ENCODE measurements at regions not wholly inside any gene's neighbourhood (a gene's known extent, or its start where the extent isn't known, plus 50 kb on each side); places are given as distances from the start of the nearest gene placed in this dataset.

DNA sequence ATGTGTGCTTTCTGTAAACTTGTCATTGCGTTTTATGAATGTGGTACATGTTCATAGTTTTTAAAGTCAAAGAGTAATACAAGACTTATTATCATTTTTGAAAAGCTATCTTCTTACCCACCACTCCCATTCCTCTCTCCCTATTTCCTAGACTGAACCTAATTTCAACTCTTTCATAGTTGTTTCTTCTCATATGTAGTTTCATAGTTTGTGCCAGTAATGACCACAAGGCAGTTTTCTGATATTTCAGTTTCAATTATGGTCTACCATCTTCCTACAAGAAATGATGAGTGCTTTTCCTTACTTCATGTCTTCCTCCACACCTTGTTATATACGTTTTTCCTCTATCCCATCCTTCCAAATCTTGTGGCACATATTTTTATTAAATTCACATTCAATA is 445.0 kb upstream of the GOLIM4 start:
- H3K9me3 ChIP-seq (ENCODE audit: control insufficient read depth, low read length, poor library complexity, severe bottlenecking): no peaks in the 10 kb centered on the region
- ATAC-seq (no peak), DNase-seq (no peak)
- H3K4me1 Mint-ChIP-seq: no peaks in the 10 kb centered on the region
- H3K36me3 Mint-ChIP-seq (ENCODE audit: low read depth): no peaks in the 10 kb centered on the region
- H3K27ac Mint-ChIP-seq: no peak overlapping the region
- no peaks in the 10 kb centered on the region for H3K27me3 Mint-ChIP-seq
- no peak overlapping the region for H3K4me3 Mint-ChIP-seq

DNA sequence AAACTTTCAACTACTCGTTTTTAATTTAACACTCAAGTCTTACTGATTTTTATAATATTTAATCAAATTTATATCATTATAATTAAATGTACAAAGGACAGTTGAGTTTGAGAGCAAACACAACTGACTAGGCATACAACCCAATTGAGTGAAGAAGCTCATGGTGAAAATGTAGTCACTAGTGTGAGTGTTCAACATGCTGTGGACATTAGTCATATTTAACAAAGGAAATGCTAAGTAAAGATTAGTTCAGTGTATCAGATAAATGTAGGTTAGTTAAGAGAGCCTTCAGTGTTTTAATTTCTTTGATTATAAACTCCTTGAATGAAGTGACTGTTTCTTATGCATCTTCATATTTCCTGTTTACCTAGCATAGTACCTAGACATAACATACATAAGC is 444.2 kb upstream of the GOLIM4 start:
- DNase-seq (no peak), ATAC-seq (no peak)
- Mint-ChIP-seq H3K4me1 (no peaks in the 10 kb centered on the region), H3K36me3 (ENCODE audit: low read depth) (no peaks in the 10 kb centered on the region), H3K4me3 (no peak overlapping the region), H3K27me3 (no peaks in the 10 kb centered on the region), H3K27ac (no peak overlapping the region)
- H3K9me3 ChIP-seq (ENCODE audit: control insufficient read depth, low read length, poor library complexity, severe bottlenecking): no peaks in the 10 kb centered on the region

DNA sequence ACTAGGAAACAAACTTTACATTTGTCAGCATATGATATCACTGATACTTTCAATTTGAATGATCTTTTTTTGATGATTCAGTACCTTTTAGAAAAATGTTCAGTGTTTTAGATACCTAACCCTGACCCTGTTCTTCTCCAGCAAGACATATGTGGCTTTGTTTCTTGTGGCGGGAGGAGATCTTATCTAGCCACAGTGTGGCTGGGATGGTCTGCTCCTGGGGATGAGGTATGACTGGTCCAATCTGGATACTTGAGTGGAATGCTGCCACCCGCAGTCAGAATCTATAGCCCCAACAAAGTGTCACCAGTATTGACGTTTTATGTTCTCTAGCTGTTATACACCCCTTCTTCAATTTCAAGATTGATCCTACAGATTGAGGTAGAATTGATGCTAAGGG is 439.0 kb upstream of the GOLIM4 start:
- no peaks in the 10 kb centered on the region for H3K9me3 ChIP-seq (ENCODE audit: control insufficient read depth, low read length, poor library complexity, severe bottlenecking)
- no peak for DNase-seq
- Mint-ChIP-seq H3K4me1 (no peaks in the 10 kb centered on the region), H3K27me3 (no peaks in the 10 kb centered on the region), H3K36me3 (ENCODE audit: low read depth) (no peaks in the 10 kb centered on the region), H3K27ac (no peak overlapping the region), H3K4me3 (no peak overlapping the region)
- ATAC-seq: no peak

DNA sequence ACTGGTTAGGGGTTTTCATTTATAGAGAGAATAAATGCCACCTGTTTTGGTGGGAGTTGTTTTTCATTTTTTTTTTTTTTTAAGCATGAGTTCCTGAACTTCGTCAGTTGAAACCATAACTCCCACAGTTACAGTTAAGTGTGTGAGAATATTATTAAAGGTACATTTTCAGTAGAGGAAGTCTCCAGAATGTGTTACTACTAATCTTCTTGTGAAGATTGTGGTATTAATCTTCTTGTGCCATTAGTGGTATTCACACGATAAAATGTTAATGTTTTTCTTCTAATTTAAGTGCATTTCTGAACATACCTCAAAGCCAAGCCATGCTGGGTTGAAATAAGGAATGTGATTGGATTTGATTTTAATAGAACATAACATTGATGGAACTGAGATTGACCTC is 437.9 kb upstream of the GOLIM4 start:
- H3K27ac Mint-ChIP-seq: no peak overlapping the region
- no peak for DNase-seq
- H3K9me3 ChIP-seq (ENCODE audit: control insufficient read depth, low read length, poor library complexity, severe bottlenecking): no peaks in the 10 kb centered on the region
- no peak overlapping the region for H3K4me3 Mint-ChIP-seq
- ATAC-seq: no peak
- no peaks in the 10 kb centered on the region for H3K27me3 Mint-ChIP-seq
- H3K36me3 Mint-ChIP-seq (ENCODE audit: low read depth): no peaks in the 10 kb centered on the region
- no peaks in the 10 kb centered on the region for H3K4me1 Mint-ChIP-seq

DNA sequence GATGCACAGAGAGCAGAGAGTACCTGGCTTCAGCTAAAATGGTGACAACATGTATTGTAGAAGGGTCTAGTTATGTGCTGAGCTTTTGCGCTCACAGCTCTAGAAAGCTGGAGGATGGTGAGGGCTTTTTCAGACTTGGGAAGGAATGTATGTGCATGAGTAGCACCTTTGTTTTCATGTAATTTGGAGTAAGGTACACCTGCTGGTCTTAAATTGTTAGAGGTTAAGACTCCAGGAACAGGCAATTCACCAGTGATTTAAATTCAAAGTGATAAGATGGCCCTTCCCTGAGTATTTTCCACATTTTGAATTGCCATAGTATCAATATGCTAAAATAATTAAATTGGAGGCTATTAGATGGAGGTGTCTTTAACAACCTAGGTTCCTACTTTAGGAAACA is 436.4 kb upstream of the GOLIM4 start:
- no peak overlapping the region for H3K27ac Mint-ChIP-seq
- H3K27me3 Mint-ChIP-seq: no peaks in the 10 kb centered on the region
- no peaks in the 10 kb centered on the region for H3K9me3 ChIP-seq (ENCODE audit: control insufficient read depth, low read length, poor library complexity, severe bottlenecking)
- H3K4me1 Mint-ChIP-seq: no peaks in the 10 kb centered on the region
- ATAC-seq (no peak), DNase-seq (no peak)
- no peaks in the 10 kb centered on the region for H3K36me3 Mint-ChIP-seq (ENCODE audit: low read depth)
- no peak overlapping the region for H3K4me3 Mint-ChIP-seq

DNA sequence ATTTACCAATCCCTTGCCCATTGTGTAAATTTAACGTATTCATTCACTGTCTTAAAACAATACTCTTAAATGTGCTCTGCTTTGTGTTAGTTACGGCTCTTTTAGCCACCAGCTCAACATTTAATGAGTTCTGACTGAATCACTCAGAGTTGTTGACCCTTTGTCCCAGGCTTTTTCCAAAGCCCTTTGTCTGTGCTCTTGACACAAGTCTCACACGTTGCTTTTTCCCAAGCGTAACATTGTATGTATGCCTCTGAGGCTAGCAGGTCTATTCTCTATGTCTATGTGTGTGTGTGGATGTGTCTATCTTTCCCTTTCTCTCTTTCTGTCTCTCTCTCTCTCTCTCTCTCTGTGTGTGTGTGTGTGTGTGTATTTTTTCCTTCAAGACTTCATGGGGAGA is 435.4 kb upstream of the GOLIM4 start:
- Mint-ChIP-seq H3K27me3 (no peaks in the 10 kb centered on the region), H3K4me1 (no peaks in the 10 kb centered on the region), H3K36me3 (ENCODE audit: low read depth) (no peaks in the 10 kb centered on the region), H3K4me3 (no peak overlapping the region), H3K27ac (no peak overlapping the region)
- no peak for ATAC-seq
- no peak for DNase-seq
- H3K9me3 ChIP-seq (ENCODE audit: control insufficient read depth, low read length, poor library complexity, severe bottlenecking): no peaks in the 10 kb centered on the region

DNA sequence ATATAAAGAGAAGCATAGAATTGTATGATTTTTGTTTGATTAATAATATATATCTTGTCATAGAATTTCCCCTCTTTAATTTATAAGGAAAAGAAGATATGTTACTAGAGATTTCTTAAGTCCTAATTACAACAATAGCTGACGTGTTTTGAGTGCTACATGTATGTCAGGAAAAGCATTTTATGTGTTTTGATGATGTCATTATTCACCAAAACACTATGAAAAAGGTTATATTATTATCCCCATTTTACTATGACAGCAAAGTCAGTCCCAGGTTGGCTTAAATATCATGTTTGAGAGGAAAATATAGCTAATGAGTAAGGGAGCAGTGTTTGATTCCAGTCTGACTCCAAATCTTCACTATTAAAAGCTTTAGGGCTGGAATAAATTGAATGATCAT is 428.4 kb upstream of the GOLIM4 start:
- ATAC-seq (no peak), DNase-seq (no peak)
- no peaks in the 10 kb centered on the region for H3K27me3 Mint-ChIP-seq
- H3K36me3 Mint-ChIP-seq (ENCODE audit: low read depth): no peaks in the 10 kb centered on the region
- H3K9me3 ChIP-seq (ENCODE audit: control insufficient read depth, low read length, poor library complexity, severe bottlenecking): no peaks in the 10 kb centered on the region
- no peak overlapping the region for H3K27ac Mint-ChIP-seq
- H3K4me1 Mint-ChIP-seq: no peaks in the 10 kb centered on the region
- no peak overlapping the region for H3K4me3 Mint-ChIP-seq

DNA sequence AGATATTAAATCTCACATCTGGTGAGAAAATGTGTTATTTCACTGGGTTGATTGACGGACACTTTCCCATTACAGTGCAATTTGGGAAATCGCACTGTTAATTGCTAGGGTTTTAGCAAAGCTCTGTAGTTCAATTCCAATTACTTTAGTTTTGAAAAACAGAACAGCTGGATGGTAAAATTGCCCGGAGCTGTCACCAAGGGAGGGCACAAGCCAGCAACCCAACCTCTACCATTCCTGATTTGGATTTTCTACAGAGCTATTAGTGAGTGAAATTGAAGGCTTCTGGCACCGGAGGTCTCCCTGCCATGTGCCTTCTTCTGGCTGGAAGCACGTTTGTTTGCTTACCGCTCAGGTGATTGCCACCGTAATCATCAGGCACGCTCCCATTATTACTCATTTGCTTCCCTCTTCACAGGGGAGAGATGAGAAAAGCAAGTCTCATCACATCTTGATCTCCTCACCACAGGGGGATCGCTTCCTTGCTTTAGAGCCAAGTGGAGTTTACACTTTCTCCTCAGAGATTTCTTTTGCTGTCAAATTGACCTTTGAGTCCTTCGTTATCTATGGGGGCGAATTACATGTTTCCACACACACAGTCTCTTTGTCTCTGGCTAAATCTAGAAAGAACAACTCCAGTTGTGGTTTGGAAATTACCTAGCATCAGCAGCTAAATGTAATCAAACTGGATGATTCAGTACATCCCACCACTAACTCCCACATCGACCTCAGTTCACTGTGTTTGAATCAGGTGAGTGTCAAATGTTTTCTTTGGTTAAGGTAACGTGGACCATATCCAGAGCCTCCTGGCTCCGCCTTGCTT is 421.7 kb upstream of the GOLIM4 start:
- H3K9me3 ChIP-seq (ENCODE audit: control insufficient read depth, low read length, poor library complexity, severe bottlenecking): no peaks in the 10 kb centered on the region
- ATAC-seq: no peak

DNA sequence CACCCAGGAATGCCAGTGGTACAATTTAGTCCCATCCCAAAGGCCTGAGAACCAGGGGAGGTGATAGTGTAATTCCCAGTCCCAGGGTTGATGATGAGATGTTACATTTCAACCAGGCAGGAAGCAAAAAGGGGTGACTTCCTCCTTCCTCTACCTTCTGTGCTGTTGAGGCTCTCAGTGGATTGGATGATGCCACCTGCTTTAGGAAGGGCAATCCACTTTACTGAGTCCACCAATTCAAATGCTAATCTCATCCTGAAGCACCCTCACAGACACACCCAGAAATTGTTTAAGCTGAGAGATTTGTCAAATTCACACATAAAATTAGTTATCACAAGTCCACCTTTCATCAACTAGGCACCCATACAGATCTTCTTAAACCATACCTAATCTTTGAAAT is 418.5 kb upstream of the GOLIM4 start:
- ATAC-seq: no peak
- H3K27me3 Mint-ChIP-seq: no peaks in the 10 kb centered on the region

More for the DNA sequence above, 421.7 kb upstream of the GOLIM4 start:
- no peaks in the 10 kb centered on the region for H3K27me3 Mint-ChIP-seq
- H3K4me1 Mint-ChIP-seq: no peaks in the 10 kb centered on the region
- no peak overlapping the region for H3K4me3 Mint-ChIP-seq
- no peak overlapping the region for H3K27ac Mint-ChIP-seq
- DNase-seq: no peak
- no peaks in the 10 kb centered on the region for H3K36me3 Mint-ChIP-seq (ENCODE audit: low read depth)

DNA sequence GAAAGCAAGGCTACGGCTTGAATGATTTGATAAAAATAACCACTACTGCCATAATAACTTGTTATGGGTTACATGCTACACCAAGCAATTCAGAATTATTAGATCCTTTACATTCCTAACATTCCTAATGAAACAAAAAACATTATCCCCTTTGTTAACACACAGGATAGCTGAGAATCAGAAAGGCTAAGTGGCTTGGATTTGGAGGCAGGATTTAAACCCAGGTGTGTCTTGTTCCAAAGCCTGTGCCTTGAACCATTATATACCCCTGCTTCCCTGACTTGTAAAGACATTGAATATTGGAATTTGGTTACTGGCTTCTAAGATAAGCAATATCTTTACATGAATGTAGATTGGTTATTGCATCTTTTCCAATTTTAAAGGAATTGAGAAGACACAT is 417.1 kb upstream of the GOLIM4 start:
- no peak for DNase-seq
- Mint-ChIP-seq H3K4me1 (no peaks in the 10 kb centered on the region), H3K4me3 (no peak overlapping the region), H3K36me3 (ENCODE audit: low read depth) (no peaks in the 10 kb centered on the region), H3K27me3 (no peaks in the 10 kb centered on the region), H3K27ac (no peak overlapping the region)
- no peaks in the 10 kb centered on the region for H3K9me3 ChIP-seq (ENCODE audit: control insufficient read depth, low read length, poor library complexity, severe bottlenecking)
- no peak for ATAC-seq

More for the DNA sequence above, 418.5 kb upstream of the GOLIM4 start:
- no peaks in the 10 kb centered on the region for H3K9me3 ChIP-seq (ENCODE audit: control insufficient read depth, low read length, poor library complexity, severe bottlenecking)
- no peak for DNase-seq
- Mint-ChIP-seq H3K36me3 (ENCODE audit: low read depth) (no peaks in the 10 kb centered on the region), H3K4me3 (no peak overlapping the region), H3K4me1 (no peaks in the 10 kb centered on the region), H3K27ac (no peak overlapping the region)

DNA sequence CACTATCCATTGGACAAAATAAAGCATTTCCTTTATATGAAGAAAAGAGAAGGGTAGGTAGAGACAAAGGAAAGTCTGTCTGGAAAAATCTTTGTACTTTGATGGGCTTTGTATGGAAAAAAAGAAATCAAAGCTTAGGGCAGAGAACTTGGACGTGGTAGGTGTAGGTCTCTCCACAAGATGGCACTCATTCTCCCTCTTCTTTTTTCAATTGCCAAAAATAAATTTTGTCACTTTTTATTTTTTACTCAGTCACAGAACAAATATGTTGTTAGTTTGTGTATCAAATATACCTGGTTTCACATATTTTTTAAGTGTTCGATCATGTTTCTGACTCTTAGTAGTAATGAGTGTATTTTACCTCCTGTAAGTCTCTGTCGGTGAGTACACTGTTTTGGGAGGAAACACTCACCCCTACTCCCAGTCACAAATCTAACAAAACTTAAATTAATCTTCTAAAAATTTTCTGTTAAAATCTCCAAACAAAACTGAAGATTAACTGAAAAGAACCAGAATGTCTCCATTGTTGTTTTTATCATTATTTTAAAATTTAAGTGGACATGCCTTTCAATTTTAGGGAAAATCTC is 415.8 kb upstream of the GOLIM4 start:
- DNase-seq: no peak
- Mint-ChIP-seq H3K4me1 (no peaks in the 10 kb centered on the region), H3K36me3 (ENCODE audit: low read depth) (no peaks in the 10 kb centered on the region), H3K27me3 (no peaks in the 10 kb centered on the region), H3K4me3 (no peak overlapping the region), H3K27ac (no peak overlapping the region)
- H3K9me3 ChIP-seq (ENCODE audit: control insufficient read depth, low read length, poor library complexity, severe bottlenecking): no peaks in the 10 kb centered on the region
- ATAC-seq: no peak

DNA sequence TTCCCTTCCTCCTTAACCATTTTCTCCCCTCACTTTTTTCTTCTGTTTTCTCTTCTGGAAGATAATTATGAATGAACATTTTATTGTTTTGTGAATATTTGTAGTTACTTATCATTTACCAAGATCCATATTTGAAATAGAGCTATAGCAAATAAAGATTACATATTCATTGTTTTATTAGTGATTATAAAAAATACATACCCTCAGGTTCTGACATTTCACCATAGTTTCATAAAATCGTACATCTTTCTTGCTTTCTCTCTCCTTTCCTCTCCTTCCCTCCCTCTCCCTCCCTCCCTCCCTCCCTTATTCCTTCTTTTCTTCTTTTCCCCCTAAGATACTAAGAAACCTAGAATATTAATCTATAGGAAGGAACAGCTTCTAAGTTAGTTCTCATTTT is 410.9 kb upstream of the GOLIM4 start:
- DNase-seq (no peak), ATAC-seq (no peak)
- no peaks in the 10 kb centered on the region for H3K9me3 ChIP-seq (ENCODE audit: control insufficient read depth, low read length, poor library complexity, severe bottlenecking)
- Mint-ChIP-seq H3K36me3 (ENCODE audit: low read depth) (no peaks in the 10 kb centered on the region), H3K4me1 (no peaks in the 10 kb centered on the region), H3K27me3 (no peaks in the 10 kb centered on the region), H3K27ac (no peak overlapping the region), H3K4me3 (no peak overlapping the region)

DNA sequence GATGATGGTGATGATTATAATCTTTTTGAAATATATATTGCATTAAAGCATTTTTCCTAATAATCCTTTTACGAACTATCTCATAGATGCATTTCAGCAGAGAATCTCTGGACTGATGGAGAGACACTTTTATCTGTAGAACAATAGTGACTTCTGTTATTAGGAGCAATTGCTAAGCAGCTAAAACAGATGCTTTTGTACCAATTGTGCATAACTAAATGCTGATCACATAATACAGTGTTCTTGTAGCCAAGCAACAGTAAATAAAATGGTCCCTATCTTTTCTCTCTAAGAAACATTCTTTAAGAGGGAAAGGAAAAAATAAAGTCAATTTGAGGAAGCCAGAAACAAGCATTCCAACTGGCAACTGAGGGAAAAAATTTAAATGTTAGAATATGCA is 405.8 kb upstream of the GOLIM4 start:
- no peaks in the 10 kb centered on the region for H3K9me3 ChIP-seq (ENCODE audit: control insufficient read depth, low read length, poor library complexity, severe bottlenecking)
- no peak for ATAC-seq
- H3K4me3 Mint-ChIP-seq: no peak overlapping the region

DNA sequence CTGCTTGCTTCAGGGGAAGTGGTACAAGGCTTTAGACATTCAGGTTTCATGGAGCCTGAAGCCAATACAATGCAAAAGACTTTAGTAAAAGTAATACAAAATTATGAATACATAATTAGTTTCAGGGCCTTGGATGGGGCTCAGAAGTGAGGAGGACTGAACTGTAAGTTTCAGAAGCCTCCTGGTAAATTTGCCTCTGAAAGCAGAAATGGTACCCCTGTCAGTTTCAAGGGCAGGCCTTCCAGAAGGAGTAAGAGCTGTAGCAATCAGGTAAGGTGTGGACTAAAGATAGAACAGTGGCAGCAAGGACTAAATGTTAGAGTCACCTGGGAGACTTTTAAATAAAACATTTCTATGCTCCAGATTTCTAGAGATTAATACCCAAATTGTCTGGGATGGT is 402.5 kb upstream of the GOLIM4 start:
- Mint-ChIP-seq H3K4me3 (no peak overlapping the region), H3K36me3 (ENCODE audit: low read depth) (no peaks in the 10 kb centered on the region), H3K27ac (no peak overlapping the region), H3K27me3 (no peaks in the 10 kb centered on the region), H3K4me1 (no peaks in the 10 kb centered on the region)
- H3K9me3 ChIP-seq (ENCODE audit: control insufficient read depth, low read length, poor library complexity, severe bottlenecking): no peaks in the 10 kb centered on the region
- DNase-seq: no peak
- no peak for ATAC-seq

More for the DNA sequence above, 405.8 kb upstream of the GOLIM4 start:
- no peak for DNase-seq
- Mint-ChIP-seq H3K36me3 (ENCODE audit: low read depth) (no peaks in the 10 kb centered on the region), H3K27ac (no peak overlapping the region), H3K4me1 (no peaks in the 10 kb centered on the region), H3K27me3 (no peaks in the 10 kb centered on the region)

Measured in T-helper 17 cell (primary cell).